HG03108 (cell line): ENCODE measurements at regions not wholly inside any gene's neighbourhood (a gene's known extent, or its start where the extent isn't known, plus 50 kb on each side); places are given as distances from the start of the nearest gene placed in this dataset.

Source experiments
- ATAC-seq: cut with Tn5 transposase; IDR thresholded peaks from one replicate; pipeline ENCODE4 v1.9.1; 2021; ENCODE audit warnings: moderate library complexity; ENCODE audit not compliant: unreplicated experiment

- ATAC-seq, result no peak
Observed at GRCh38 chr3:135460273-135460672, 505.3 kb upstream of the PPP2R3A start.

DNA sequence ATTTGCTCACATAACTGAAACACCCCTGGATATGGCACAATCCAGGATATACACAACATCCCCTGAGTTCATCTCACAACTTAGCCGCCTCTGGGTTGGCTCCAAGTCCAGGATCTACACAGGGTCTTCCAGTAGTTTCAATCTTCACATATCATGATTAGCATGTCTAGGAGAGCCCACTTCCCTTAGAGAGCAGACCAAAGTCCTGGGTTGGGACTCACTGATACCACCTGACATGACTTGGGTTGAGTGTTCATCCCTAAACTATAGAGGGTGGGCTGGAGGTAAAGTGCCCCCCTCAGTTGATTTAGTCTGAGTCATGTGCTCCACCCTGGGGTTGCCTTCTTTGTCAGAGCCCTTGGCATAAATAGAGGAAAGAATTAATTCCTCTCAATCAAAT, 493.6 kb upstream of the PPP2R3A start:
- no peak for ATAC-seq

GRCh38 chr3:135473449-135473848, 492.1 kb upstream of the PPP2R3A start:
- no peak for ATAC-seq

- ATAC-seq, result no peak
Observed at GRCh38 chr3:135487261-135487660, 478.3 kb upstream of the PPP2R3A start.

- ATAC-seq, result no peak
Observed at GRCh38 chr3:135490219-135490915, 475.2 kb upstream of the PPP2R3A start.

DNA sequence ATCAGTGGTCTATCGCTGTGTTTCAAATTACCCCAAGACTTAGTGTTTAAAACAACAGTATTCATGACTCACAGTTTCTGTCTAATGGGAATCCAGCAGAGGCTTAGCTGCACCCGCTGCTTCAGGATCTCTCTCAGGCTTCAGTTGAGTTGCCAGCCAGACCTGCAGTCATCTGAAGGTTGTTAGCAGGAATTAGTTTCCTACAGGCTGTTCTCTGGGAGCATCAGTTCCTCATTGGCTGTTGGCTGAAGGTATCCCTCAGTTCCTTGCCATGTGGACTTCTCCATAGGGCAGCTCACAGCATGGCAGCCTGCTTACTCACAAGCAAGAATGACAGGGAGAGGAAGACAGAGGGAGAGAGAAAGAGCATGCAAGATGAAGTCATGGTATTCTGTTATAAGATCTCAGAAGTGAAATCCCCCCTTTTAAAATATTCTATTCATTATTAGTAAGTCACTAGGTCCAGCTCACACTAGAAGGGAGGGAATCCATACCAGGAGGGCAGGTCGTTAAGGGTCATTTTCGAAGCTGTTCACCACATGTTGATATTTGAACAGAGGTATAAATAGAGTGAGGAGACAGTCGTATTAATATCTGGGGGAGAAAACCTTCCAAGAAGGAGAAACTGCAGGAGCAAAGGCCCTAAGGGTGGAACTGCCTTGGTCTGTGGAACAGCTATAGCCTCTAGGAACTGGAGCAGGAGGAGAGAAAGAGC, 473.9 kb upstream of the PPP2R3A start:
- ATAC-seq, result no peak

DNA sequence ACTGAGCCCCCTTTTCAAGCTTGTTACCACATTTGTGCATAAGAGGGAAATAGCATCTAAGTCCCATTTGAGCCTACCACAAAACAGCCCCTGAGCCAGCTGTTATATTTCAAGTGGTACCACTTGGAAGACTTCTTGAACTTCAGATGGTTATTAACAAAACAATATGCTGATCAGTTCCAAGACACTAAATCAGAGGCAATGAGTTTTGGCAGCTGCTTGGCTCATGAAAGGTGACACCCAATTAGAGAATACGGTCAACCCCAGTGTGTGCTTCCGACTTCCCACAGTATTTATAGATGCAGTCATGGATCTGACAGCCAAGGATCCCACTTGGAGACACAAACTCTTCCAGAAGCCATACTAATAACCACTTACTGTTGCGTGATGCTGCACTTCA, 469.6 kb upstream of the PPP2R3A start:
- no peak for ATAC-seq

GRCh38 chr3:135497979-135498378, 467.5 kb upstream of the PPP2R3A start:
- ATAC-seq, result no peak

DNA sequence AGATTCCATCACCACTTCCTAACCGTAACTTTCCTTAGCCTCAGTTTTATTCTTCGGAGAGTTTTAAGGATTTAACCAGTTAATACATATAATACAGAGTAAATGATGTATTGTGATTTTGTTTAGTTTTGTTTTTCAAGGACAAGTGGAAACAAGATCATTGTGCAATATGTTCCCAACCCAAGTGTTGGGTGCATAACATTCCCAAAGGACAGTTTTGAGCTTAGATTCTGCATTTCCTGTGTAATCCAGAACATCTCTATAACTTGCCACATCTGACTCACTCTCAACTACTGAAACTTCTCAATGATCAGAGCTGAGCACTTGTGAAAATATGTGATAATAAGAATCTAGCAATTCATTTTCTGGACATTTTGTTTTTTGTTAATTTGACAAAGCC, 466.1 kb upstream of the PPP2R3A start:
- ATAC-seq, result no peak

DNA sequence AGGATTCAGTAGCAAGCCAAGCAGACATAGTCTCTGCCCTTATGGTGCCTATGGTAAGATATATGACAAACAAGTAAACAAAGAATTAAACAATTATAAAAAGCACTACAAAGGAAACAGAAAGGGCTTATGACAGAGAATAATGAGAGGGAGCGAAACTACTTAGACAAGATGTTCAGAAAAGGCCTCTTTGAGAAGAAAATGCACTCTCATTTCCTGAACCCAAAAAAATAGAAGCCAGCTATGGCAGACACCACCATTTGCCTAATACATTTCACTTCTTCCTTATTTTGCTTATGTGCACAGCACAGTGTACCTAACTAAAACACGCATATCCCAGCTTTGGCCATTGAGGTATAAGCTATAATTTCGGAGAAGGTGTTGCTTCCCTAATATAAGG, 465.5 kb upstream of the PPP2R3A start:
- ATAC-seq, result no peak

- ATAC-seq, result no peak
Observed at GRCh38 chr3:135503065-135503759, 462.3 kb upstream of the PPP2R3A start.

- ATAC-seq, result peak; percentile 50
Observed at GRCh38 chr3:135503760-135504686, 461.5 kb upstream of the PPP2R3A start.

DNA sequence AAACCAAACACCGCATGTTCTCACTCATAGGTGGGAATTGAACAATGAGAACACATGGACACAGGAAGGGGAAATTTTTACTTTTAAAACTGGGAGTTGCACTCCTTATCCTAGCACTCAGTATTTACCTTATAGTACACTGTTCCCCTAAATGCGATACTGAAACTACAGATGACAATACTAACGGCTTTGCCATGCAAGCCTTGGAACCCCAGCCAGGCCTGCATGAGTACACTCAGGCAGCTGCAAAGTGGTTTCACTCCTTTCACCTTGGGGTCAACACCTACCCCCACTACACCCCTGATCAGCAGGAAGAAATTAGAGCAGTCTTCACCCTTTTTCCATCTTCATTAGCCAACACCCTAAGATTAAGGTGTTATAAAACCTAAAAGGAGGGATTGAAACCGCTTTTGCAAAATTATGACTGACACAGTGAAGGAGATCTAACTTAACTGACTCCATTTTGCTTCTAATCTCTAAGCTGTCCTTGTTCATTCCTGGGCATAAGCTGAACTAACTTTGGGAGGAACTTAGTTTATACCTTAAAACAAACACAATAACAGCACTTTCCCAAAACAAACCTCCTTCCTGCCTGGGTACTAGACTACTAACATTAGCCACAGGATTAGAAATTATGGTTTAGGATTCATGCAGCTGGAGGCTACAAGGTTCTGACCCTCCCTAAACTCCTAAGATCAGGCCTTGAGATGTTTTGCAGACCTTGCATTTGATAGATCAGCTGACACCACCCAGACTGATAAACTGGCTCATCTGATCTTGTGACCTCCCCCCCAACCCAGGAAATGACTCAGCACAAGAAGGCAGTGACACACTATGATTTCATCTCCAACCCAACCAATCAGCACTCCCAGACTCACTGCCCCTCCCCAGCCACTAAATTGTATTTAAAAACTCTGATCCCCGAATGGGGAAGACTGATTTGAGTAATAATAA, 452.1 kb upstream of the PPP2R3A start:
- no peak for ATAC-seq

GRCh38 chr3:135514060-135514448, 451.5 kb upstream of the PPP2R3A start:
- no peak for ATAC-seq

- no peak for ATAC-seq
Observed at GRCh38 chr3:135516143-135516542, 449.4 kb upstream of the PPP2R3A start.

- no peak for ATAC-seq
Observed at GRCh38 chr3:135528413-135529015, 437.0 kb upstream of the PPP2R3A start.

GRCh38 chr3:135532021-135532420, 433.5 kb upstream of the PPP2R3A start:
- ATAC-seq, result no peak

DNA sequence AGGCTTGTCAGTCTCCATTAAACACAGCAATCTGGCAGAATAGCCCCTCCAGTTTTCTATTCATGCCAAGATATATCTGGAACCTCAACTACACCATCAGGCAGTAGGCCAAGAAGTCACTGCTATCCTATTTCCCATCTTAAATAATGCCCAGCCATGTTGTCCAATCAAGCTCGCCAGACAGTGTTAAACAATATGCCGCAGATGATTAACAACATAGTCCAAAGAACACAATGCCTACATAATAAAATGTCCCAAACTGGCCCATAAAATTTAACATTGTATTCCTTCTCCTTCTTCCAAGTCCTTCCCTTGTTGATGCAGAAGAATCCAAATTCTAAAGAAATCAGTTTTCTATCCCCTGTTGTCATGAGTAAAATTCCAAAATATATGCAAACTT, 427.4 kb upstream of the PPP2R3A start:
- ATAC-seq, result no peak

GRCh38 chr3:135539351-135539750, 426.2 kb upstream of the PPP2R3A start:
- ATAC-seq, result no peak
